ENCODE measurements at regions not wholly inside any gene's neighbourhood (a gene's known extent, or its start where the extent isn't known, plus 50 kb on each side); places are given as distances from the start of the nearest gene placed in this dataset.
"Not testable (repeated sequence)": the region's sequence is repeated elsewhere in the genome, so short reads cannot be mapped to it uniquely, and the experiment has no call there.

DNA sequence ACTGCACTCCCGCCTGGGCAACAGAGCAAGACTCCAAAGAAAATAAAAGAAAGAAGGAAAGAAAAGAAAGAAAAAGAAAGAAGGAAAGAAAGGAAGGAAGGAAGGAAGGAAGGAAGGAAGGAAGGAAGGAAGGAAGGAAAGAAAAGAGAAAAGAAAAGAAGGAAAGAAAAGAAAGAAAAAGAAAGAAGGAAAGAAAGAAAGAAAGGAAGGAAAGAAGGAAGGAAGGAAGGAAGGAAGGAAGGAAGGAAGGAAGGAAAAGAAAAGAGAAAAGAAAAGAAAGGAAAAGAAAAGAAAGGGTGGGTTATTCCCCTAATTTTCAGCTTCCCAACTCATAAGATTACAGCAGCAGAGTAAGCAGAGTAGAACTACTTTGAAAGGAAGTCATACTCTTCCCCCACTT, 64.4 kb downstream of the TMEM200C start:
- DNase-seq (ENCODE audit: low read depth in 4 of 4, low spot score in 3 of 4), result not testable (repeated sequence)

DNA sequence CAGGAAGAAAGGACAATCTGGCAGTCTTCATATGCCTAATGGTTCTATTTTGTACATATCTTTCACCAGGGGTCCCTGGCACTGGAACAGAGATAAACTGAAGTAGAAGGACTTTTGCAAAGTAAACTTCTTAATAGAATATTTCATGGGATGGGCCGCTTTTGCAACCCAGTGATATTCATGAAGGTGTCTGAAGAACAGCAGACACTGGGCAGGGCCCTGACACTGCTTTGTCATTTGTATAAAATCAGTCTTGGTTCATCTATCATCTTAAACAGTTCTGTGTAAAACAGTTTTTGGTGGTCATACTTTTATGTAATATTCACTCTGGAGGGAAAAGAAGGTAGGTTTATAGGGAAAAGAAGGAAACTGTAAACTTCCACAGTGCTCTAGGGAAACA, 66.4 kb downstream of the TMEM200C start:
- no peak for DNase-seq (ENCODE audit: low read depth in 4 of 4, low spot score in 3 of 4)

DNA sequence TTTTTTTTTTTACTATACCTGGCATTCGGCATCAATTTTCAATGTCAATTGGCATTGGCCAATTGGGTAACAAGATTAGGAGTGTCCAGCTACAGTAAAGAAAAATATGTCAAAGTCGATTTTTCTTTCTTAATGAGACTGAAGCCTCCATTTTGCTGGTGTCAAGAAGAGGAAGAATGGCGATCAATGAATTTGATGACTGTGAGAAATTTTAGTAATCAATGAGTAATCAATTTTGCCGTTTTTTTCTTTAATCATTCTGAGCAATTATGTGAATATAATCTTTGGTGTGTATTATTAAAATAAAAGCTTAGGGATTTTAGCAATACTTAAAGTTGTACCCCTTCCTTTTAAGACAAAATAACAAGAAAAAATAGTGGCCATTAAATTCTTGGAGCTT, 69.7 kb downstream of the TMEM200C start:
- no peak for DNase-seq (ENCODE audit: low read depth in 4 of 4, low spot score in 3 of 4)

DNA sequence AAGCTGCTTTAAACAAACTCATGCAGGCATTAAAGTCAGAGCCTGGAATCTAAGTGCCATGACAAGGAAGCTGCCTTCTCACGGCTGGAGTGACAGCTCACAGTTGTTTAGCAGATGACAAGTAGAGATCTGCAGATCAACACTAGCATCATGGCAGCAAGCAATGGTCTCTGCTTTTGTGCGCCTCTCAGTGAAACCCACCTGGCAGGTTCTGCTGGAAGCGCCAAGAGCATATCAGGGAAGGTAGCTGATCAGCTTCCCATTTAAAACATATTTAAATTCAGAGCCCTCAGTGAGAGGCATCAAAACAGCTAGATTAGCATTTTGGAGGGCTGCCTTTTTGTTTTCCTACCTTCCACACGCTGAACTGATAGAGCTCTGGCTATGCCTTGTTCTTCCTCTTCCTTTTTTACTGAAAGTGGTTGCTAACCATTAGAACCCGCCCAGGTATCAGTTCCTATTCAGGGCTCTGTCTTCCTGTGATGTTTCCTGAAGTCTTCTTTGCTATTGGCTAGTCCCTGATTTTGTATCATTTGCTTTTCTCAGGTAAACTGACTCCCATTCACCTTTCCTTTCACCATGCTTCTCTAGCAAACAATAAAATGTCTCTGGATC, 70.8 kb downstream of the TMEM200C start:
- no peak for DNase-seq (ENCODE audit: low read depth in 4 of 4, low spot score in 3 of 4)

DNA sequence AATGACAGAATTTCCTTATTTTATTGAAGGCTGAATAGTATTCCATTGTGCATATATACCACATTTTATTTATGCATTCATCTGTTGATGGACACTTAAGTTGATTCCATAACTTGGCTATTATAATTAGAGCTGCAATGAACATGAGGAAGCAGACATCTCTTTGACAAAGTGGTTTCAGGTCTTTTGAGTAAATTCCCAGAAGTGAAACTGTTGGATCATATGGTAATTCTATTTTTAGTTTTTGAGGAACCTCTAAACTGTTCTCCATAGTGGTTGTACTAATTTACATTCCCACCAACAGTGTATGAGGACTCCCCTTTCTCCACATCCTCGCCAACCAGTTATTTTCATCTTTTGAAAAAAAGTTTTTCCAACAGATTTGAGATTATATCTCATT, 77.5 kb downstream of the TMEM200C start:
- no peak for DNase-seq (ENCODE audit: low read depth in 4 of 4, low spot score in 3 of 4)

DNA sequence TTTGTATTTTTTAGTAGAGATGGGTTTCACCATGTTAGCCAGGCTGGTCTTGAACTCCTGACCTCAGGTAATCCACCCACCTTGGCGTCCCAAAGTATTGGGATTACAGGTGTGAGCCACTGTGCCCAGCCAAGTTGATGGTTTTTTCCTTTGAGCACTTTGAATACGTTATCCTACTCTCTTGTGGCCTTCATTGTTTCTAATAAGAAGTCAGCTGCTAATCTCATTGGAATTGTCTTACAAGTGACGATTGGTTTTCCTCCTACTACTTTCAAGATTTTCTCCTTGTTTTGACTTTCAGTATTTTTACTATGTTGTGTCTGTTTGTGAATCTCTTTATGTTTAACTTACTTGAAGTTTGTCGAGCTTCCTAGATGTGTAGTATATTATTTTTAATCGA, 88.5 kb downstream of the TMEM200C start:
- no peak for DNase-seq (ENCODE audit: low read depth in 4 of 4, low spot score in 3 of 4)

DNA sequence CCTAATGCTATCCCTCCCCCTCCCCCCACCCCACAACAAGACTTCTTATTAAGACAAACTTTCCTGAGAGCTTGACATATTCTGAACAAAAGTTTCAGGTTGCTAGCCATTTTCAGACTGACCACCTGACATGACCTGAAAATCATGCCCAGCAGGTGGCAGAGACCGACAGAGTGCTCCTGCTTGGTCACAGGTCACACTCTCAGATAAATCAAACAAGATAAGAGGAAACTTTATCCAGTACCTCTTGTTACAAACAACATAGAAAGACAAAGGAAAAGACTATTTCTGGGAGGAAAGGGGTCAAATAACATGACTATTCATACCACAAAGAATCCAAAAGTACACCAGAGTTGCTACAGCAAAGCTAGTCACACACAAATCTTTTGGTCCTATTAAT, 107.4 kb downstream of the TMEM200C start:
- peak in 2 of 4 donors; percentile 6 to 19 for DNase-seq (ENCODE audit: low read depth in 4 of 4, low spot score in 3 of 4)

DNA sequence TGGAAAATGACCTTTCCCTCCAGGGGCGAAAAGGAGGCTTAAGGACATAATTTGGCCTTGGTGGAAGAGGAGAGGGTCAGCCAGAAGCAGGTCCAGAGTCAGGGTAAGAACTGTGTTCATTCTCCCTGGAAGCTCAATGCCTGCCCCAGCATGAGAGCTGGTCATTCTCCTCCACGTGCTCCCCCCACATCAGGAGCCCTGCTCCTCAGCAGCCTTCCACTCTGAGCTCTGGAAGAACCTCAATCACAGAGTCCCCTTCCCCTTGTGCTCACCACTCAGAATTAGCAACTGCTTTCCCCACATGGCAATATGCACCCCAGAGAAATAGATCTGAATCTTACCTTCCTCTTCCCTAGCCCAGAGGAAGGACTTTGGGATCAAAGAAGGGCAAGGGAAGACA, 115.4 kb downstream of the TMEM200C start:
- no peak for DNase-seq (ENCODE audit: low read depth in 4 of 4, low spot score in 3 of 4)

DNA sequence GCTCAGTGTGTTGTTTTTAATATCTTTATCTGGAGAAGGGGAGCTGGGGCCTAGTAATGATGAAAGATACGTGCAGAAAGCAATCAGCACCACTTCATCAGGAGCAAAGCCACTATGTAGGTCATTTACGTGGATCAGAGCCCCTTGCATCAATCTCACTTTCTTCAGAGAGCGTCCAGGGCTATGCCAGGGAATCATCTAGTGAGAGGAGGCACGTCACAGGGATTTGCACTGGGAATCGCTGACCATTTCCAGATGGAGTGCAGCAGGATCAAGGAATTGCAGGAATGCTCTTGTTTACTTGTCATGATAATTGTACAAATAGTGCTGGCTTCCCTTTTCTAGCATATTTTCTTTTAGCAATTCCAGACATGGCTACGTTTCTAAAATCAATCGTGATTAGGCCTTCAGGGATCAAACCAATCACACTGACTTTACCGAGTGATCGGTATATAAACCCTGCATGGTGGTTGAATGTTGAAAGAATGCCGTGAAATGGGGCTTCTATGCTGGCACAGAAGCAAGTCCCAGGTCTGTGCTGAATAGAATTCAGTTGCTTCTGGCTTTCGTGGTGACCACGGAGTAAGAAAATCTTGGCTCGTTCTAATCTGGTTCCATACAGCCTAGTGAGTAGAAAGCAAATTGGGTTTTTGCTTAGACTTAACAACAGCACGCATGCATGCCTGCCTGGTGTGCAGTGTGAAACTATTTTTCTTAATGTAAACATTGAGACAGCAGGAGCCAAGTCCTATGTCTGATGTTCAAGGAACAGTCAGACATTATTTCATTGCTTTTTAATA, 122.8 kb downstream of the TMEM200C start:
- no peak for DNase-seq (ENCODE audit: low read depth in 4 of 4, low spot score in 3 of 4)

DNA sequence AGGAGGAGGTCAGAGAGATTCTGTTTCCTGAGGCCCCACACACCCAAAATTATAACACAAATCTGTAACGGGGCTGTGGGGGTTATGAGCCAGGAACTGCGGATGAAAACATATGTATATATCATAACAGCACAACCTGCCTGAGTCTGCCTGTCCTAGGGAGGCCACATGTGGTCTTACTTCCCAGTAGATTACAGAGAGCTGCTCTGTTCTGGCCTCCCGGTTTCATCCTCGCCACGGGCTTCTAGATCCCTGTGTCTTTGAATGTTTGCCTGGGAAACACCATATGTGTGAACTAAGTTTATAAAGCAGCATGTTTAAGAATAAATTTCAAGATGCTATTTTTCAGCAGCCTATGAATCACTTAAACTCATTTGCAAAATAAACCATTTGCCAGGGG, 124.0 kb downstream of the TMEM200C start:
- DNase-seq (ENCODE audit: low read depth in 4 of 4, low spot score in 3 of 4), result no peak

DNA sequence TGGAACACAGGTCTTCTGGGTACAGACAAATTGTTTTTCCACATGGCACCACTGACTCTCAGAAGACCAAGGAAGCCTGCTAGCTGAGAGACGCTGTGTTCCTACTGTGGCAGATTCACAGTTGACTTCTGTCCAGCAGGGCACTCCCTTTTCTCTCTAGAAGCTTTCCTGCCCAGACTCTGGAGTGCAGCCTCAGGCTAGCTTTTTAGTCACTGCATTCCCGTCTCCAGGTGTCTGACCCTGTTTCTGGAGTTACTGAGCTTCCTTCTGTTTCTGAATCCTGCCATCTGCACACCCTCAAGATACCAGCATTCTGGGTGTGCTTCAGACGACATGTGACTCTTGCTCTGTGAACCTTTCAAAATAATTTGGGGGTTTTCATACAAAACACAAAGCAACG, 125.1 kb downstream of the TMEM200C start:
- DNase-seq (ENCODE audit: low read depth in 4 of 4, low spot score in 3 of 4), result no peak

DNA sequence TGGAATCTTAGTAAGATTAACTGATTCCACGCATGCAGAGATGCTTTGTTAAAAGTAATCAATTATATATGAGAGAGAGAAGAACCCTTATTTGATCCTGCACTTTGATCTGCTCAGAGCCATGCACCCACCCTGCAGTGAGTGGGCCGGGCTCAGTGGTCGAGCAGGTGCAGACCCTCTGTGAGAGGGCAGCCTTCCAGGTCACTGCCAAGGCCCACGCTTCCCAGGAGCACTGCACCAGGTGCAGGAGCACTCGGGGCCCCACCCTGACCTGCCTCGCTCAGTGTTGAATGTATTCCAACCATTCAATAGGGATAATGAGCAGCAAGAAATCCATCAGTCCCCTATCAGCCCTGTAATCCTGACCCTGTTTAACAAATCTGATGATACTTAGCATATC, 126.9 kb downstream of the TMEM200C start:
- no peak for DNase-seq (ENCODE audit: low read depth in 4 of 4, low spot score in 3 of 4)

DNA sequence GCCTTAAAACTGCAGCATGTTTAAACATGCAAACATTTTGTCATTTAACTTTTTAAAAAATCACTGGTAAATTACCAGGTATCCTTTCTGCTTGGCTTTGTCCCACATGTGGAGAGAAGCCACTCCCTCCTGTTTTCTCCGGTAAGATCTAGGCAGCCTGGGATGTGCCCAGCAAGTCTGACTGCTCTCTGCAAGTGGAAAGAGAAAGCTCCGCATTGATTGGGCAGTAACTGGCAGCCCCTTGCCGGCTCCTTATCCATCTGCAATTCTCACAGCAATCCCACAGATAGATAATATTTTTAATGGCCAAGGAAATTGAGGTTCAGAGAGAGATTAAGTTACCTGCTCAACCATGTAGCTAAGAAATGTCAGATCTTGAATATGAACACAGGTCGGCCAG, 136.1 kb downstream of the TMEM200C start:
- DNase-seq (ENCODE audit: low read depth in 4 of 4, low spot score in 3 of 4), result peak in 1 of 4 donors; percentile 7

DNA sequence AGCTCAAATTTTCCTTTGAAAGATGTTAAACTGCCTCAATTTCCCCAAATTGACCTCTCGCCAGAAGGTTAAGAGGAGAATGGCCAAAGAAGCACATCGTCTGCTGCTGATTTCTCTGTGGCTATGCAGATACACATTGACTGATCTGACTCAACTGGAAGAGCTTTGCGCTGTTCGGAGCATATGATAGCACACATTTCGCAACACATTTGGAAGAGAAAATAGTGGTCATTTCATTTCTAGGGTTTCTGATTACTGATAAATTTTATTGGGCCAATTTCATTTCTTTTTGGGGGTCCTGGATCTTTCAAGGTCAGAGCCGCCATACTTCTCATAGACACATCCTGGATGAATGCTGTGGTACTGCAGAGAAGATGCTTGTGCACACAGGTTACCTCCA, 138.5 kb downstream of the TMEM200C start:
- DNase-seq (ENCODE audit: low read depth in 4 of 4, low spot score in 3 of 4), result no peak

DNA sequence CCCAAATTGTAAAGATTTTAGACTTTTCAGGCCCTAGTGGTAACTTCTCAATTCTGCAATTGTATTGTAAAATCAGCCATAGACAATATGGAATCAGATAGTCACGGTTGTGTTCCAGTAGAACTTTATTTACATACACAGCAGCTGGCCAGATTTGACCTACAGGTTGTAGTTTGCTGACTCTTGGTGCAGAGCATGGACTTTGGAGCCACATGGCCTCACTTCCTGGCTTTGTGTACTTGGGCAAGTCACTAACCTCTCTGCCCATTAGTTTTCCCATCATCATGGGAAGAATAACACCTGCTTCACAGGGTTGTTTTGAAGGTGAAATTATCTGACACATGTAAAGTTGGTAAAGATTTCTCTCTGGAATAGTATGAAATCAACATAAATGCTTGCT, 147.6 kb downstream of the TMEM200C start:
- DNase-seq (ENCODE audit: low read depth in 4 of 4, low spot score in 3 of 4), result no peak

DNA sequence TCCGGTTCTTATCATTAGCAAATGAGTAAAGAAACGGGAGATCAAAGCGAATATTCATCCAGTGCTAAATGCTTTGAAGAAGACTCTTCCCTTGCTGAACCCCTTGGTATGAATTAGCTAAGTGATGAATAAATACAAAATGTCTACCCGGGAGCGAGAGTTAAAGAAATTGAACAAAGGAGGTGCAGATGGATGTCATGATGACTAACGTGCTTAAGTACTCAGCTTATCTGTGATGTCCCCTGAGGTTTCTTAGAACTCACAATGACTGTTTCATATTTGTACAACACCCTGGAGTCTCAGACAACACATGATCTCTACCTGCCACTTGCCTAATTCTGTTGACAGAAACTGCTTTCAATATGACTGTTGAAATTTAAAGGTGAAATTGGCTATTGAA, 148.5 kb downstream of the TMEM200C start:
- DNase-seq (ENCODE audit: low read depth in 4 of 4, low spot score in 3 of 4), result no peak

DNA sequence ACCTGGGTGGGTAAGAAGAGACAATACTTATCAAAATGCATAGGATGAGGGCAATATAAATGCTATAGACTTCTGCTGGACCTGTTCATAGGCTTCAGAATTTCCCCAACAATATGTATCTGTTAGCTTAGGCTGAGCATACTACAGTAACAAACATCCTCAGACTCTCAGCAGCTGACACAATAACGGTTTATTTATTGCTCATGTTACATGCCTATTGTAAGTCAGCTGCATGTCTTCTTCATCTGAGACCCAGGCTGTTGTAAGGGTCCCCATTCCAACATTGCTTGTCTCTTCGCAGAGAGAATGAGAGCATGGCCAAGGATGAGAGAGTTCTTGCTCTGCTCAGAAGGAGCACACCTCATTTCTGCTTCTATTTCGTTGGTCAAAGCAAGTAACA, 150.7 kb downstream of the TMEM200C start:
- DNase-seq (ENCODE audit: low read depth in 4 of 4, low spot score in 3 of 4), result no peak

DNA sequence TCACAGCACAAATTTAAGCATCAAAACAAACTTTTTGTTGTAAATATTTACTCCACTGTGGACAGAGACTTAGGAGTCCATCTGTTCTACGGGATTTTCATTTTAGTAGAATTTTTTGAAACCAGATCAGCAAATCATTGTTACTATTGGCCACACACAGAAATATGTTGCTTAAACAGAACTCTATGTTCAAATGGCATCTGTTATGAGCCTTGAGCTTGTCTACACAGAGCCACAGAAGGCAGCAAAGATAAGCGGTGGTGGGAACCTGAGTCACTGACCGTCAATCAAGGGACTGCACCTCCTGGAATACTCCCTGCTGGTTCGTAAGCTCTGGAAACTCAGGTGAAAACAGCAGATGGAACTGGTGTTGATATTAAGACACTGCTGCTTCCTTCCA, 156.8 kb downstream of the TMEM200C start:
- DNase-seq (ENCODE audit: low read depth in 4 of 4, low spot score in 3 of 4), result no peak

DNA sequence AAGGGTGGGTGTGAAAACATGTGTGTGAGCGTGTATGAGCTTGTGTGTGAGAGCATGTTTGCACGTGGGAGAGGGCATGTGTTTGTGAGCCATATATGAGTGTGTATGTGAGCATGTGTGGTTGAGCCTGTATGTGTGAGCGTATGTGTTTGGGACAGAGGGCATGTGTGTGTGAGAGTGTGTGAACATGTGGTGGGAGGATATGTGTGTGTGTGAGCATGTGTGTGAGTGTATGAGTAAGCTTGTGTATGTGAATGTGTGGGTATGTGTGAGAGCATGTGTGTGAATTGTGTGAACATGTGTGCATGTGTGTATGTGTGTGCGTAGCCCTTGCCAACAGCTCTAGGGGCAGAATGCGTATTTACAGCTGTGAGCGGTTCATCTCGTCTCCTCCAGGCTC, 163.0 kb downstream of the TMEM200C start:
- DNase-seq (ENCODE audit: low read depth in 4 of 4, low spot score in 3 of 4), result no peak

DNA sequence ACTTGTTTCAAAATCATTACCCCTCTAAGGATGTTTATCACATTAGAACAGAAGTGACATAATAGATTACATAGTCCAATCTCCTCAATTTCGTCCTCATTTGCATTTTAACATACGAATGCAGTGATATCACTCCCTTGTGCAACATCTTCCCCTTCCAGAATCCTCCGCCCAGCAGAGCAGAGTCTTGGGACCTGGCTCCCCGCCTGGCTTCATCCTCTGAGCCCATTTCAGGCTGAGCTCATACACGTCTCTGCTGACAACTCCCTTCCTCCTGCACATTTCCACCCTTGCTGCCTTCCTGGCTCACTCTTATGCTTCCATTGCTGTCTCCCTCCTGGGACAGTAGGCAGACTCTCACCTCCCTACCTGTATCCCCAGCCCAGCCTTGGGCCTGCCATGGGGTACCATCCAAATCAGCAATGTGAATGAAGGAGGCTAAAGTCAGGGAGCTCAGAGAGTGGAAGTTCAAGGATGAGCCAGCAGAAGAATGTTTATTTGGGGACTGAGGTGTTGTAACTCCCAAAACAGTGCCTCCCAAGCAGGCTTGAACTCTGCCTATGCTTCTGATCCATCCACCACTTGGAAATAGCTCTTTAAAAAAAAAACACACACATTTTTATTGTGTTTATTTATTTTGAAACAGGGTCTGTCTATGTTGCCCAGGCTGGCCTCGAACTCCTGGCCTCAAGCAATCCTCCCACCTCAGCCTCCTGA, 165.2 kb downstream of the TMEM200C start:
- DNase-seq (ENCODE audit: low read depth in 4 of 4, low spot score in 3 of 4), result no peak

DNA sequence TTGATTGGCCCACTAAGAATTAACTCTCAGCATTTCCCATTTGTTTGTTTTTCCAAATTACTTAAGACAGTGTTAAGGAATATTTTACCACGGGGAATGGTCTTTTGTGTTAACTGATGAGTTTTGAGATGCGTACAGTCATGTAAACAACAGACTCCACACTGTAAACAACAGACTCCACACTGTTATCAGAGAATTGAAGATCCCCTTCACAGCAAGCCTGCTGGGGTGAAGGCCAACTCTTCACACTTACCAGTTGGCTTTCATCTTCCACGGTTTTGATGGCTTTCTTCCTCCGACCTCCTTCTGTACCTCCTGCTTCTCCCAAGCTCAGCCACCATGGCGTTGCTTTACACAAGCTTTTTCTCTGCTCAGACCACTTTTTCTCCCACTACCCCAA, 166.8 kb downstream of the TMEM200C start:
- DNase-seq (ENCODE audit: low read depth in 4 of 4, low spot score in 3 of 4), result no peak

DNA sequence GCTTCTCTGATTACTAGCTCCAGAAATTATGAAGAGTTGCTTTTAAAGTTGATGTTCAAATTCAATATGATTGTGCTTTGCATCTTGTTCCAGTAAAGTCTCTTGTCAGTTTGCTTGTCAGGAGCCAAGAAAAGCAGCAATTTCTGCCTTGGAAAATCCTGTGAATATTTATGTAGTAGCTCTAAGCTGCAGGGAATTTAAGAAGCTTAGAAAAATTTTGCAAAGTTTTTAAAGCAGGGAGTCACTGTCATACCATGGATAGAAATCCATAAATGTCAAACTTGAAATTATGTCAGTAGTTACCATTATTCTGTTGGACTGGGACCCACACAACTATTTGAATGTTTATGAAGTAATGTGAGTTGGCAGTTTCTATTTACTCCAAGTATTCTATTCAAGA, 169.3 kb downstream of the TMEM200C start:
- no peak for DNase-seq (ENCODE audit: low read depth in 4 of 4, low spot score in 3 of 4)

Measured in right renal pelvis (tissue), 4 donors.